DOHH2 (cell line): ENCODE measurements at regions not wholly inside any gene's neighbourhood (a gene's known extent, or its start where the extent isn't known, plus 50 kb on each side); places are given as distances from the start of the nearest gene placed in this dataset.

Experiments
- H3F3A ChIP-seq: fragments of 200-600 bp; sonication (generic), shearing (Covaris generic); 2 replicates; pipeline ENCODE4 v1.6.0; 2016; ENCODE audit warnings: antibody characterized with exemption, mild to moderate bottlenecking; ENCODE audit not compliant: control insufficient read depth, insufficient read depth
- H3K27ac ChIP-seq: fragments of 200-600 bp; sonication (generic); 2 replicates; pipeline ENCODE4 v1.5.1; 2014; ENCODE audit warnings: low read depth, mild to moderate bottlenecking, low read length, moderate library complexity
- H3K27me3 ChIP-seq: fragments of 200-600 bp; sonication (generic); 2 replicates; pipeline ENCODE4 v1.6.1; 2014; ENCODE audit warnings: mild to moderate bottlenecking, low read length, mixed read lengths; ENCODE audit not compliant: control insufficient read depth
- H3K36me3 ChIP-seq: fragments of 200-600 bp; sonication (generic); 2 replicates; pipeline ENCODE4 v1.6.1; 2014; ENCODE audit warnings: mild to moderate bottlenecking, low read length, moderate library complexity, mixed read lengths; ENCODE audit not compliant: control insufficient read depth
- H3K4me1 ChIP-seq: fragments of 200-600 bp; sonication (generic); 2 replicates; pipeline ENCODE4 v1.6.1; 2014; ENCODE audit warnings: mild to moderate bottlenecking, low read length, mixed read lengths; ENCODE audit not compliant: control insufficient read depth
- H3K4me2 ChIP-seq: fragments of 200-600 bp; sonication (generic); 2 replicates; pipeline ENCODE4 v1.6.0; 2014; ENCODE audit warnings: mild to moderate bottlenecking, low read length, moderate library complexity
- H3K4me3 ChIP-seq: fragments of 200-600 bp; sonication (generic); 2 replicates; pipeline ENCODE4 v1.5.1; 2014; ENCODE audit warnings: mild to moderate bottlenecking, low read length, mixed read lengths
- H3K79me2 ChIP-seq: fragments of 200-600 bp; sonication (generic); 2 replicates; pipeline ENCODE4 v1.6.1; 2014; ENCODE audit warnings: mild to moderate bottlenecking, low read length, mixed read lengths; ENCODE audit not compliant: control insufficient read depth
- H3K9me2 ChIP-seq: fragments of 200-600 bp; sonication (generic); replicated peaks from 2 replicates; pipeline ENCODE4 v1.6.1; 2014; ENCODE audit warnings: mild to moderate bottlenecking, low read length, mixed read lengths; ENCODE audit not compliant: control insufficient read depth
- H3K9me3 ChIP-seq: fragments of 200-600 bp; sonication (generic); 2 replicates; pipeline ENCODE4 v1.6.1; 2014; ENCODE audit warnings: antibody characterized with exemption, low read length, mixed read lengths; ENCODE audit not compliant: control insufficient read depth, insufficient read depth
- H4K20me1 ChIP-seq: fragments of 200-600 bp; sonication (generic); 2 replicates; pipeline ENCODE4 v1.6.0; 2014; ENCODE audit warnings: low read depth, mild to moderate bottlenecking, antibody characterized with exemption, low read length, moderate library complexity; ENCODE audit not compliant: control insufficient read depth, insufficient read depth
- EZH2phosphoT487 ChIP-seq: fragments of 200-600 bp; sonication (generic); IDR thresholded peaks from 2 replicates; pipeline ENCODE4 v1.6.1; 2017; ENCODE audit warnings: borderline replicate concordance, mild to moderate bottlenecking, antibody characterized with exemption, low read length, moderate library complexity, mixed read lengths
- TF ChIP-seq, protein P1 (sequence below): fragments of 200-600 bp; sonication (generic); IDR thresholded peaks from one replicate; pipeline ENCODE4 v1.5.1; 2014; ENCODE audit warnings: antibody characterized with exemption, mild to moderate bottlenecking, low read depth, low read length; ENCODE audit not compliant: poor library complexity, severe bottlenecking

DNA sequence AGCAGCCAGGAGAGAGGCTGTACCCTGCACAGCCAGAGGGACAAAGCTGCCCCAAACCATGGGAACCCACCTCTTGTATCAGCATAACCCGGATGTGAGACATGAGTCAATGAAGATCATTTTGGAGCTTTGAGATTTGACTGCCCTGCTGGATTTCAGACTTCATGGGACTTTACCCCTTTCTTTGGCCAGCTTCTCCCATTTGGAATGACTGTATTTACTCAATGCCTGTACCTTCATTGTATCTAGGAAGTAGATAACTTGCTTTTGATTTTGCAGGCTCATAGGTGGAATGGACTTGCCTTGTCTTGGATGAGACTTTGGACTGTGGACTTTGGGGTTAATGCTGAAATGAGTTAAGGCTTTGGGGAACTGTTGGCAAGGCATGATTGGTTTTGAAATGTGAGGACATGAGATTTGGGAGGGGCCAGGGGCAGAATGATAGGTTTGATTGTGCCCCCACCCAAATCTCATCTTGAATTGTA is 616.2 kb downstream of the RWDD3 start:
- no peaks in the 10 kb centered on the region for H3K27me3 ChIP-seq
- no peak overlapping the region for H3K4me3 ChIP-seq
- no peak overlapping the region for H3K4me2 ChIP-seq
- no peaks in the 10 kb centered on the region for H3K4me1 ChIP-seq
- H3K9me2 ChIP-seq, result no peaks in the 10 kb centered on the region
- H3K27ac ChIP-seq, result no peak overlapping the region
- no peaks in the 10 kb centered on the region for H3F3A ChIP-seq
- TF ChIP-seq, protein P1, sequence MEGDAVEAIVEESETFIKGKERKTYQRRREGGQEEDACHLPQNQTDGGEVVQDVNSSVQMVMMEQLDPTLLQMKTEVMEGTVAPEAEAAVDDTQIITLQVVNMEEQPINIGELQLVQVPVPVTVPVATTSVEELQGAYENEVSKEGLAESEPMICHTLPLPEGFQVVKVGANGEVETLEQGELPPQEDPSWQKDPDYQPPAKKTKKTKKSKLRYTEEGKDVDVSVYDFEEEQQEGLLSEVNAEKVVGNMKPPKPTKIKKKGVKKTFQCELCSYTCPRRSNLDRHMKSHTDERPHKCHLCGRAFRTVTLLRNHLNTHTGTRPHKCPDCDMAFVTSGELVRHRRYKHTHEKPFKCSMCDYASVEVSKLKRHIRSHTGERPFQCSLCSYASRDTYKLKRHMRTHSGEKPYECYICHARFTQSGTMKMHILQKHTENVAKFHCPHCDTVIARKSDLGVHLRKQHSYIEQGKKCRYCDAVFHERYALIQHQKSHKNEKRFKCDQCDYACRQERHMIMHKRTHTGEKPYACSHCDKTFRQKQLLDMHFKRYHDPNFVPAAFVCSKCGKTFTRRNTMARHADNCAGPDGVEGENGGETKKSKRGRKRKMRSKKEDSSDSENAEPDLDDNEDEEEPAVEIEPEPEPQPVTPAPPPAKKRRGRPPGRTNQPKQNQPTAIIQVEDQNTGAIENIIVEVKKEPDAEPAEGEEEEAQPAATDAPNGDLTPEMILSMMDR, result no peak
- TF ChIP-seq EZH2phosphoT487, result no peak
- no peaks in the 10 kb centered on the region for H4K20me1 ChIP-seq
- H3K36me3 ChIP-seq, result no peaks in the 10 kb centered on the region
- no peaks in the 10 kb centered on the region for H3K9me3 ChIP-seq
- H3K79me2 ChIP-seq, result no peaks in the 10 kb centered on the region

DNA sequence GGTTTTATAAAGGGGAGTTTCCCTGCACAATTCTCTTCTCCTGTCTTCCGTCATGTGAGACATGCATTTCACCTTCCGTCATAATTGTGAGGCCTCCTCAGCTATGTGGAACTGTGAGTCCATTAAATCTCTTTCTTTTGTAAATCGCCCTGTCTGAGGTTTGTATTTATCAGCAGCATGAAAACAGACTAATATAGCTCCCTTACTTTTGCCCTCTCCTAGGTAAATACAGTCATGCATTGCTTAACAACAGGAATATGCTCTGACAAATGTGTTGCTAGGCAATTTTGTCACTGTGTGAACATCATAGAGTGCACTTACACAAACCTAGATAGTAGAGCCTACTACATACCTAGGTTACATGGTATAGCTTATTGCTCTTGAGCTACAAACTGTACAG is 616.8 kb downstream of the RWDD3 start:
- no peaks in the 10 kb centered on the region for H3K9me3 ChIP-seq
- no peaks in the 10 kb centered on the region for H3K4me1 ChIP-seq
- no peaks in the 10 kb centered on the region for H3K36me3 ChIP-seq
- no peak overlapping the region for H3K4me2 ChIP-seq
- H3K9me2 ChIP-seq, result no peaks in the 10 kb centered on the region
- no peaks in the 10 kb centered on the region for H4K20me1 ChIP-seq
- H3K27ac ChIP-seq, result no peak overlapping the region
- H3K79me2 ChIP-seq, result no peaks in the 10 kb centered on the region
- H3F3A ChIP-seq, result no peaks in the 10 kb centered on the region
- no peak for TF ChIP-seq EZH2phosphoT487
- TF ChIP-seq, protein P1, result no peak
- no peaks in the 10 kb centered on the region for H3K27me3 ChIP-seq
- no peak overlapping the region for H3K4me3 ChIP-seq

DNA sequence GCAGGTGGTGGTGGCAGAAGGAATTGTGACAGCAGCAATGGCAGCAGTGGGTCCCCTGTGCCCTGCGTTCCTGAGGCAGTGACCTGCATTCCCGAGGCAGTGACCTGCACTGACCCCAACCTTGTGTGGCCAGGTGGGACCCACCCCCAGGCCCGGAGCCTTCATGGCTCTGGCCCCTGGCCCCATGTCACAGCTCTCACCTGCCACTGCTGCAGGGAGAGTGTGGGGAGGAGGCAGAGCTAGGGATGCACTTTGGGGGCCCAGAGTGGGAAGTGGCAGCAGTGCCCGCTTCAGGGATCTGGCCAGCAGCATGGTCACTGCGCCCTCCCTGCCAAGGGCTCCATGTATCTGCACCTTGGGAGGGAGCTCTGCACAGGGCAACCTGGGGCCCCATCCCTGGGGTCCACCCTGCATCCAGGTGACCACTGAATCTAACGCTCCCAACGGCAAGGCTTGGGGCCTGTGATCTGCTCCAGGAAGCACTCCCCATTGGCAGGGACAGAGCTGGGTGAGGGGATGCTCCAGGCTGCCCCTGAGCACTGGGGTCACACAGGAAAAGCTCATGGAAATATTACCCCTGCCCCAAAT is 618.6 kb downstream of the RWDD3 start:
- H3K27me3 ChIP-seq, result no peaks in the 10 kb centered on the region
- no peaks in the 10 kb centered on the region for H3F3A ChIP-seq
- no peaks in the 10 kb centered on the region for H3K36me3 ChIP-seq
- no peak overlapping the region for H3K4me2 ChIP-seq
- TF ChIP-seq, protein P1, result no peak
- no peak for TF ChIP-seq EZH2phosphoT487
- no peaks in the 10 kb centered on the region for H4K20me1 ChIP-seq
- no peak overlapping the region for H3K4me3 ChIP-seq
- no peaks in the 10 kb centered on the region for H3K4me1 ChIP-seq
- no peak overlapping the region for H3K27ac ChIP-seq
- no peaks in the 10 kb centered on the region for H3K9me3 ChIP-seq
- H3K9me2 ChIP-seq, result no peaks in the 10 kb centered on the region
- H3K79me2 ChIP-seq, result no peaks in the 10 kb centered on the region
